HepG2 (cell line): ENCODE measurements at regions not wholly inside any gene's neighbourhood (a gene's known extent, or its start where the extent isn't known, plus 50 kb on each side); places are given as distances from the start of the nearest gene placed in this dataset.

Experiments
- MTERF4 ChIP-seq: sonication (generic); formaldehyde crosslinking; IDR thresholded peaks from 2 replicates; pipeline ENCODE4 v1.8.0; 2023; ENCODE audit warnings: mild to moderate bottlenecking, missing genetic modification reagents
- RBM39 ChIP-seq: fragments of 200-400 bp; formaldehyde crosslinking; IDR thresholded peaks from one replicate; pipeline ENCODE4 v1.6.1; 2018; ENCODE audit warnings: antibody characterized with exemption, mild to moderate bottlenecking, low read depth, low read length; ENCODE audit not compliant: poor library complexity, severe bottlenecking
- ZSCAN25 ChIP-seq: sonication (generic); formaldehyde crosslinking; IDR thresholded peaks from 2 replicates; pipeline ENCODE4 v1.8.0; 2022; ENCODE audit warnings: mild to moderate bottlenecking, missing genetic modification reagents

GRCh38 chr15:70427167-70428120 lies 329.7 kb upstream of the TLE3 start:
- no peak for TF ChIP-seq RBM39
- TF ChIP-seq MTERF4, result no peak
- no peak for TF ChIP-seq ZSCAN25
